H1 (cell line): ENCODE measurements at regions not wholly inside any gene's neighbourhood (a gene's known extent, or its start where the extent isn't known, plus 50 kb on each side); places are given as distances from the start of the nearest gene placed in this dataset.
A peak's percentile ranks its signal among the peaks of the same experiment; 100 is the strongest.
"Not testable (repeated sequence)": the region's sequence is repeated elsewhere in the genome, so short reads cannot be mapped to it uniquely, and the experiment has no call there.

Experiments
- CTCF ChIA-PET: fragments of 300-600 bp; sonication (Branson Sonifier 250); formaldehyde crosslinking; loops from one replicate; lab custom pipeline; 2021; ENCODE audit not compliant: partially characterized antibody; lab: Charles Lee
- POLR2A ChIA-PET: fragments of 300-600 bp; sonication (Branson Sonifier 250); formaldehyde crosslinking; loops from one replicate; lab custom pipeline; 2021; ENCODE audit warnings: inconsistent platforms; ENCODE audit not compliant: partially characterized antibody; lab: Charles Lee
- DNase-seq, 2 experiments: peaks; one replicate each; pipeline versions ENCODE4 v3.0.0 to v3.0.0-alpha.2; 2010 to 2022; ENCODE audit warnings: low spot score in 2 of 2, low read depth in 1 of 2, mixed read lengths in 1 of 2
- FAIRE-seq: peaks from 2 replicates; lab custom pipeline; 2011; peaks lifted over from hg19 to GRCh38; lab: Jason Lieb, UNC
- H2AFZ ChIP-seq: 2 replicates; pipeline ENCODE4 v1.8.1; 2012; ENCODE audit warnings: low read length, inconsistent platforms
- H2AK5ac ChIP-seq: 2 replicates; pipeline ENCODE4 v1.6.1; 2013; ENCODE audit warnings: low read depth, low read length
- H2BK120ac ChIP-seq: replicated peaks from 2 replicates; pipeline ENCODE3; 2013; ENCODE audit warnings: low read depth, low read length, inconsistent platforms
- H2BK12ac ChIP-seq: 2 replicates; pipeline ENCODE4 v1.6.1; 2013; ENCODE audit warnings: low read depth, low read length
- H2BK15ac ChIP-seq: 2 replicates; pipeline ENCODE4 v1.6.1; 2013; ENCODE audit warnings: low read length
- H2BK20ac ChIP-seq: 2 replicates; pipeline ENCODE4 v1.6.1; 2013; ENCODE audit warnings: low read length
- H2BK5ac ChIP-seq: 2 replicates; pipeline ENCODE4 v1.6.1; 2013; ENCODE audit warnings: low read depth, low read length
- H3K14ac ChIP-seq: 2 replicates; pipeline ENCODE4 v1.6.1; 2013; ENCODE audit warnings: inconsistent platforms; ENCODE audit not compliant: insufficient read length
- H3K18ac ChIP-seq: 2 replicates; pipeline ENCODE4 v1.6.1; 2013; ENCODE audit warnings: low read length; ENCODE audit errors: extremely low read depth
- H3K23ac ChIP-seq: 2 replicates; pipeline ENCODE4 v1.6.1; 2013; ENCODE audit warnings: inconsistent platforms; ENCODE audit not compliant: insufficient read length
- H3K23me2 ChIP-seq: 2 replicates; pipeline ENCODE4 v1.6.1; 2013; ENCODE audit warnings: low read depth, low read length
- H3K27ac ChIP-seq: 2 replicates; pipeline ENCODE4 v1.6.1; 2011; ENCODE audit warnings: low read depth, low read length, inconsistent platforms
- H3K27me3 ChIP-seq, 4 experiments: replicated peaks in 1 of 4; 1 replicate in 1 of 4; 2 replicates in 3 of 4; pipeline versions ENCODE4 v1.6.1 to v1.8.1; 2011 to 2013; ENCODE audit warnings: low read length in 3 of 4, mild to moderate bottlenecking in 3 of 4, inconsistent platforms in 2 of 4, mixed read lengths in 2 of 4, moderate library complexity in 1 of 4; ENCODE audit not compliant: control insufficient read depth in 3 of 4, insufficient read depth in 3 of 4; ENCODE audit errors: extremely low read depth in 1 of 4
- H3K36me3 ChIP-seq, 4 experiments: 2 replicates each; pipeline versions ENCODE4 v1.6.1 to v1.8.1; 2011 to 2013; ENCODE audit warnings: mild to moderate bottlenecking in 4 of 4, low read length in 3 of 4, moderate library complexity in 2 of 4, control low read depth in 1 of 4, inconsistent platforms in 1 of 4; ENCODE audit not compliant: insufficient read depth in 4 of 4, control insufficient read depth in 2 of 4
- H3K4ac ChIP-seq: replicated peaks from 2 replicates; pipeline ENCODE3; 2013; ENCODE audit warnings: low read length, low read depth, mixed read lengths, inconsistent platforms; ENCODE audit not compliant: insufficient read length
- H3K4me1 ChIP-seq, 4 experiments: replicated peaks in 1 of 4; 1 replicate in 1 of 4; 2 replicates in 3 of 4; pipeline versions ENCODE4 v1.6.1 to v1.8.1; 2011 to 2013; ENCODE audit warnings: low read length in 3 of 4, inconsistent platforms in 2 of 4, mixed read lengths in 1 of 4; ENCODE audit not compliant: insufficient read depth in 4 of 4, control insufficient read depth in 3 of 4
- H3K4me2 ChIP-seq, 2 experiments: 2 replicates each; pipeline versions ENCODE4 v1.6.1 to v1.8.1; 2011 to 2013; ENCODE audit warnings: low read depth in 2 of 2, low read length in 2 of 2, control low read depth in 1 of 2, inconsistent platforms in 1 of 2, mild to moderate bottlenecking in 1 of 2; ENCODE audit not compliant: insufficient read depth in 1 of 2
- H3K4me3 ChIP-seq, 4 experiments: fragments of 200-600, 300-600 bp in 1 of 4; sonication (generic), shearing (Covaris generic), sonication (Bioruptor Twin) in 1 of 4; 2 replicates each; pipeline versions ENCODE4 v1.5.1 to v1.8.1; 2011 to 2016; ENCODE audit warnings: low read length in 4 of 4, low read depth in 3 of 4, control low read depth in 2 of 4, inconsistent platforms in 2 of 4, mild to moderate bottlenecking in 2 of 4, mixed read lengths in 1 of 4, moderate library complexity in 1 of 4; ENCODE audit not compliant: insufficient read depth in 2 of 4; ENCODE audit errors: extremely low read depth in 1 of 4
- H3K56ac ChIP-seq: replicated peaks from 2 replicates; pipeline ENCODE3; 2013; ENCODE audit warnings: low read depth, mild to moderate bottlenecking, mixed read lengths, low read length, inconsistent platforms; ENCODE audit not compliant: insufficient read length
- H3K79me1 ChIP-seq: 2 replicates; pipeline ENCODE4 v1.6.1; 2013; ENCODE audit warnings: low read depth, low read length, control low read depth
- H3K79me2 ChIP-seq, 2 experiments: 2 replicates each; pipeline versions ENCODE4 v1.6.1 to v1.8.1; 2012 to 2013; ENCODE audit warnings: low read length in 2 of 2, mild to moderate bottlenecking in 2 of 2, inconsistent platforms in 1 of 2; ENCODE audit not compliant: insufficient read depth in 2 of 2, control insufficient read depth in 1 of 2
- H3K9ac ChIP-seq, 4 experiments: replicated peaks in 1 of 4; 1 replicate in 1 of 4; 2 replicates in 3 of 4; pipeline versions ENCODE4 v1.6.1 to v1.8.1; 2011 to 2013; ENCODE audit warnings: low read depth in 3 of 4, low read length in 3 of 4, control low read depth in 2 of 4, mild to moderate bottlenecking in 2 of 4, moderate library complexity in 2 of 4, inconsistent platforms in 1 of 4; ENCODE audit errors: extremely low read depth in 1 of 4
- H3K9me3 ChIP-seq, 2 experiments: 2 replicates each; pipeline versions ENCODE4 v1.6.1 to v1.8.1; 2012 to 2013; ENCODE audit warnings: mild to moderate bottlenecking in 2 of 2, moderate library complexity in 2 of 2, control low read depth in 1 of 2, inconsistent platforms in 1 of 2, low read depth in 1 of 2, low read length in 1 of 2, mixed read lengths in 1 of 2; ENCODE audit not compliant: insufficient read depth in 2 of 2
- H4K20me1 ChIP-seq, 2 experiments: replicated peaks in 1 of 2; 2 replicates each; pipeline versions ENCODE3 to v1.8.1; 2011 to 2013; ENCODE audit warnings: inconsistent platforms in 2 of 2, low read length in 2 of 2, mild to moderate bottlenecking in 1 of 2; ENCODE audit not compliant: insufficient read depth in 2 of 2, control insufficient read depth in 1 of 2
- H4K5ac ChIP-seq: 2 replicates; pipeline ENCODE4 v1.6.1; 2013; ENCODE audit warnings: low read length, low read depth, mixed read lengths, inconsistent platforms; ENCODE audit not compliant: insufficient read length
- H4K8ac ChIP-seq: 2 replicates; pipeline ENCODE4 v1.8.0; 2013; ENCODE audit warnings: mild to moderate bottlenecking, moderate library complexity, low read length, inconsistent platforms; ENCODE audit not compliant: insufficient read depth; ENCODE audit errors: extremely low read depth
- H4K91ac ChIP-seq: replicated peaks from 2 replicates; pipeline ENCODE3; 2013; ENCODE audit warnings: low read length, mixed read lengths, inconsistent platforms; ENCODE audit not compliant: insufficient read length
- WGBS, 2 experiments: shearing (Covaris generic) in 1 of 2; methylation state at CpG; one replicate each; pipeline versions ENCODE4 v1.1.6 to v1.1.7; 2013 to 2015; ENCODE audit warnings: low lambda C conversion rate in 2 of 2, mixed read lengths in 2 of 2, inconsistent platforms in 1 of 2, low coverage in 1 of 2, missing lambda C conversion rate in 1 of 2; ENCODE audit not compliant: insufficient replicate concordance in 2 of 2, insufficient coverage in 1 of 2, insufficient read length in 1 of 2; ENCODE audit errors: extremely low coverage in 1 of 2, missing lambda C conversion rate in 1 of 2; 5-methylcytosine and 5-hydroxymethylcytosine counted together

- H3K23ac ChIP-seq, H3K36me3 ChIP-seq, H3K79me2 ChIP-seq, H3K4me2 ChIP-seq, H3K18ac ChIP-seq, H3K79me1 ChIP-seq, DNase-seq, H2AK5ac ChIP-seq, H3K23me2 ChIP-seq, H2BK15ac ChIP-seq, H3K27me3 ChIP-seq, H4K5ac ChIP-seq, H3K4me1 ChIP-seq, H3K27ac ChIP-seq, H3K14ac ChIP-seq, H4K8ac ChIP-seq, H3K4me3 ChIP-seq, FAIRE-seq, H4K91ac ChIP-seq, H3K9ac ChIP-seq, H3K4ac ChIP-seq, H3K56ac ChIP-seq, H3K9me3 ChIP-seq, H2BK5ac ChIP-seq, H2BK20ac ChIP-seq, H2BK120ac ChIP-seq, H2BK12ac ChIP-seq, H4K20me1 ChIP-seq: not testable (repeated sequence)
- WGBS, 2 experiments = 88% methylated on average over 7 of the region's 7 CpGs; no CpG with 5 or more reads in 1 of the 2 experiments
- ChIA-PET CTCF (interaction anchor here (0.8 to 6.0 kb wide), 10 partner anchors 9 to 132 kb away, joined by 3 to 44 read pairs (median 6); no protein-coding TSS in a partner anchor), POLR2A (interaction anchor here (1.5 kb wide), 1 partner anchor 11 kb away, joined by 5 read pairs; no protein-coding TSS in a partner anchor)
- peak overlapping the region; percentile 58; the same call in 1 of the 2 replicates for H2AFZ ChIP-seq
Measured at GRCh38 chr3:156041856-156042255, 78.5 kb upstream of the KCNAB1 start.
